Heart left ventricle (tissue), 16 donors: ENCODE measurements at regions not wholly inside any gene's neighbourhood (a gene's known extent, or its start where the extent isn't known, plus 50 kb on each side); places are given as distances from the start of the nearest gene placed in this dataset.
"Not testable (repeated sequence)": the region's sequence is repeated elsewhere in the genome, so short reads cannot be mapped to it uniquely, and the experiment has no call there.

ENCODE experiments used
- ATAC-seq, 4 donors: fragments of 200-7000 bp; cut with Tn5 transposase; one replicate each; pipeline ENCODE4 v1.9.1; 2020 to 2022; ENCODE audit warnings: moderate library complexity in 4 of 4, mild to moderate bottlenecking in 3 of 4, moderate number of reproducible peaks in 1 of 4
- DNase-seq, 5 donors: peaks; one replicate each; pipeline ENCODE4 v3.0.0-alpha.2; 2020
- H3K27ac ChIP-seq, 12 donors: fragments of 200-600 bp; sonication (generic) in 4 of 12; one replicate each; pipeline versions ENCODE4 v1.5.0 to v1.8.0; 2016 to 2022; ENCODE audit warnings: mild to moderate bottlenecking in 2 of 12
- H3K27me3 ChIP-seq, 9 donors: fragments of 200-600 bp; sonication (generic) in 2 of 9; one replicate each; pipeline versions ENCODE4 v1.5.1 to v1.8.0; 2016 to 2022; ENCODE audit warnings: mild to moderate bottlenecking in 3 of 9
- H3K36me3 ChIP-seq, 9 donors: fragments of 200-600 bp; sonication (generic) in 2 of 9; one replicate each; pipeline versions ENCODE4 v1.5.0 to v1.8.0; 2018 to 2022; ENCODE audit warnings: mild to moderate bottlenecking in 2 of 9
- H3K4me1 ChIP-seq, 12 donors: fragments of 200-600 bp; sonication (generic) in 4 of 12; one replicate each; pipeline versions ENCODE4 v1.5.0 to v1.8.0; 2016 to 2022; ENCODE audit warnings: mild to moderate bottlenecking in 3 of 12
- H3K4me3 ChIP-seq, 12 donors: fragments of 200-600 bp; sonication (generic) in 4 of 12; one replicate each; pipeline versions ENCODE4 v1.5.0 to v1.8.0; 2017 to 2022; ENCODE audit warnings: mild to moderate bottlenecking in 9 of 12, moderate library complexity in 4 of 12
- H3K9me3 ChIP-seq, 12 donors: fragments of 200-600 bp; sonication (generic) in 4 of 12; one replicate each; pipeline versions ENCODE4 v1.5.0 to v1.8.0; 2016 to 2022; ENCODE audit warnings: mild to moderate bottlenecking in 1 of 12
- CTCF ChIP-seq, 12 donors: fragments of 200-600 bp; sonication (generic) in 4 of 12; IDR thresholded peaks; one replicate each; pipeline versions ENCODE4 v1.5.0 to v1.8.0; 2018 to 2022; ENCODE audit warnings: antibody characterized with exemption in 12 of 12, mild to moderate bottlenecking in 5 of 12
- POLR2A ChIP-seq, 2 donors: fragments of 450-650 bp; IDR thresholded peaks; one replicate each; pipeline ENCODE4 v1.6.1; 2017; ENCODE audit warnings: antibody characterized with exemption in 2 of 2, mild to moderate bottlenecking in 2 of 2, moderate library complexity in 2 of 2
- WGBS, 4 donors: extraction: QIAGEN DNeasy Blood & Tissue Kit in 2 of 4; methylation state at CpG; one replicate each; pipeline versions ENCODE4 v1.1.5 to v1.1.7; 2013 to 2018; 5-methylcytosine and 5-hydroxymethylcytosine counted together
- intact Hi-C, 10 donors: fragments of 100-400 bp; cut with DNase I; formaldehyde crosslinking; loops; one replicate each; pipeline versions ENCODE4 v1.11.1 to v1.14.2; 2022
- donor health status: ischemic (EF 13 %, LVEDD 7.1; RV severe dilation, severe dysfunction).
- donor health status: healthy with polysubstance abuse.
- donor health status: DM: no; HTN: yes; CAD: no.
- donor health status: DM: no; HTN: no; CAD: no.
- donor health status: ischemic (EF 25% LVEDD 6.9; RV normal size, moderate dysfunction).
- donor health status: ischemic (EF 25% LVEDD 5.7; RV mildly dilated, moderate dysfunction).
- donor health status: healthy.
- donor health status: DM: yes; HTN: yes; CAD: no.
- donor health status: ischemic (EF 35%, LVEDD 5.7; RV mildly dilated, moderate dysfunction).
- donor health status: nonischemic (EF 11% LVEDD 7.7; RV severe dilation, severe dysfunction).
- donor health status: DM: yes; HTN: yes; CAD: no.
- donor health status: PGD.
- donor health status: ischemic (EF 29% LVEDD 5.4; RV normal size, mild dysfunction).
- donor health status: nonischemic (EF 23%, LVEDD 6.1; RV moderate dilation, normal function).

- peaks cover 0 to 3% (median 0%) of the 10 kb centered on the region in 12 donors for H3K9me3 ChIP-seq
- ATAC-seq = no peak
- TF ChIP-seq CTCF (IDR thresholded peaks at IDR 0.05) (no peak), POLR2A (IDR thresholded peaks at IDR 0.05) (no peak)
- no peak overlapping the region for H3K4me3 ChIP-seq
- peak overlapping the region in 1 of 12 donors; percentile 48 for H3K27ac ChIP-seq
- H3K36me3 ChIP-seq = no peaks in the 10 kb centered on the region
- intact Hi-C loops = no loop called here
- H3K4me1 ChIP-seq = peaks cover 0 to 10% (median 0%) of the 10 kb centered on the region in 12 donors
- 85 to 97% (median 94%) methylated on average over 5 of the region's 5 CpGs for WGBS, 4 donors
- H3K27me3 ChIP-seq = no peaks in the 10 kb centered on the region
- no peak for DNase-seq
These were observed 67.2 kb upstream of the BCL6 start for GRCh38 chr3:187812496-187812895.

GRCh38 chr3:187813198-187813597 lies 67.9 kb upstream of the BCL6 start:
- WGBS, 4 donors = 87 to 94% (median 91%) methylated on average over 1 of the region's 1 CpG
- intact Hi-C loops = no loop called here

GRCh38 chr3:187817766-187818165 lies 72.5 kb upstream of the BCL6 start:
- H3K4me1 ChIP-seq, H3K36me3 ChIP-seq, H3K4me3 ChIP-seq, H3K9me3 ChIP-seq, intact Hi-C loops, H3K27ac ChIP-seq, DNase-seq, H3K27me3 ChIP-seq, ATAC-seq: not testable (repeated sequence)
- 88 to 94% (median 90%) methylated on average over 3 of the region's 3 CpGs for WGBS, 4 donors

More at GRCh38 chr3:187813198-187813597, 67.9 kb upstream of the BCL6 start:
- ATAC-seq (no peak), DNase-seq (no peak)
- H3K9me3 ChIP-seq = peaks cover 0 to 6% (median 0%) of the 10 kb centered on the region in 12 donors
- peaks cover 0 to 10% (median 0%) of the 10 kb centered on the region in 12 donors for H3K4me1 ChIP-seq
- H3K36me3 ChIP-seq = no peaks in the 10 kb centered on the region
- no peaks in the 10 kb centered on the region for H3K27me3 ChIP-seq
- H3K4me3 ChIP-seq = no peak overlapping the region
- H3K27ac ChIP-seq = no peak overlapping the region
- TF ChIP-seq CTCF (IDR thresholded peaks at IDR 0.05) (no peak), POLR2A (IDR thresholded peaks at IDR 0.05) (no peak)

GRCh38 chr3:187821616-187822317 lies 76.5 kb upstream of the BCL6 start:
- no peak for DNase-seq
- WGBS, 4 donors = 85 to 93% (median 89%) methylated on average over 2 of the region's 2 CpGs
- no peak for ATAC-seq
- Histone ChIP-seq H3K36me3 (no peaks in the 10 kb centered on the region), H3K4me3 (no peak overlapping the region), H3K27ac (no peak overlapping the region), H3K4me1 (no peaks in the 10 kb centered on the region), H3K9me3 (peaks cover 0 to 6% (median 0%) of the 10 kb centered on the region in 12 donors), H3K27me3 (no peaks in the 10 kb centered on the region)
- TF ChIP-seq POLR2A (IDR thresholded peaks at IDR 0.05) (no peak), CTCF (IDR thresholded peaks at IDR 0.05) (no peak)
- intact Hi-C loops = no loop called here

- TF ChIP-seq POLR2A (IDR thresholded peaks at IDR 0.05) = no peak
- Histone ChIP-seq H3K4me1 (no peaks in the 10 kb centered on the region), H3K27ac (no peak overlapping the region), H3K27me3 (no peaks in the 10 kb centered on the region), H3K4me3 (no peak overlapping the region), H3K9me3 (peaks cover 0 to 4% (median 0%) of the 10 kb centered on the region in 12 donors), H3K36me3 (no peaks in the 10 kb centered on the region)
- DNase-seq (no peak), ATAC-seq (no peak)
- intact Hi-C loops = no loop called here
These were observed 77.1 kb upstream of the BCL6 start for GRCh38 chr3:187822402-187822801.
